Spleen (tissue), 7 donors: ENCODE measurements at regions not wholly inside any gene's neighbourhood (a gene's known extent, or its start where the extent isn't known, plus 50 kb on each side); places are given as distances from the start of the nearest gene placed in this dataset.

Experiments used
- POLR2AphosphoS5 ChIP-seq, 3 donors: sonication (generic); formaldehyde crosslinking; IDR thresholded peaks; one replicate each; pipeline ENCODE4 v1.5.1; 2017; ENCODE audit warnings: antibody characterized with exemption in 3 of 3
- TF ChIP-seq, protein P1 (sequence below), 11 experiments: fragments of 200-600 bp in 7 of 11; fragments of 450-650 bp in 4 of 11; sonication (generic) in 4 of 11; IDR thresholded peaks in 8 of 11; conservative IDR thresholded peaks in 3 of 11; 1 replicate in 7 of 11; 2 replicates in 4 of 11; pipeline versions ENCODE4 v1.4.0 to v1.8.0; 2016 to 2021; ENCODE audit warnings: antibody characterized with exemption in 11 of 11, inconsistent platforms in 4 of 11, mild to moderate bottlenecking in 1 of 11
- donor health status: DM: no; HTN: no; CAD: no; lungs with moderate emphysema.
- donor health status: DM: no; HTN: no; CAD: no.
- donor health status: DM: no; HTN: no; CAD: no.

DNA sequence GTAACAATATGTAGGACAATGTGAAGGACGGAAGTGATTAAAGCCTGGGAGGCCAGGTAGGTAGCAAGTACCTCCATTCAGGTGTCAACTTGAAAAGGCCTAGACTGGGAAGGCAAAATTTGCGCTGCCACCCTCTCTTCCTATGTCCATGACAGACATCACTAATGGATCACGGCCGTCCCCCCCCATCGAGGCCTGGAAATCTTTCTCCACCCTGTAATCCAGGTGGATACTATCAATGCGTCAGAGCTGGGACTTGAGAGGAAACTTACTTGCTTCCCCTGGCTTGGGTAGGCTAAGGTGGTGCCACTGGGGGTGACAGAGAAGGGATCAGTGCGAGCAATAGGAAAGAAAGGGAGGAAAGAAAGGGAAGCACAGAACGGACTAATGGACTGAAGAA is 156.1 kb downstream of the SALL1 start:
- TF ChIP-seq POLR2AphosphoS5 (IDR thresholded peaks at IDR 0.05) = no peak
- TF ChIP-seq, protein P1, sequence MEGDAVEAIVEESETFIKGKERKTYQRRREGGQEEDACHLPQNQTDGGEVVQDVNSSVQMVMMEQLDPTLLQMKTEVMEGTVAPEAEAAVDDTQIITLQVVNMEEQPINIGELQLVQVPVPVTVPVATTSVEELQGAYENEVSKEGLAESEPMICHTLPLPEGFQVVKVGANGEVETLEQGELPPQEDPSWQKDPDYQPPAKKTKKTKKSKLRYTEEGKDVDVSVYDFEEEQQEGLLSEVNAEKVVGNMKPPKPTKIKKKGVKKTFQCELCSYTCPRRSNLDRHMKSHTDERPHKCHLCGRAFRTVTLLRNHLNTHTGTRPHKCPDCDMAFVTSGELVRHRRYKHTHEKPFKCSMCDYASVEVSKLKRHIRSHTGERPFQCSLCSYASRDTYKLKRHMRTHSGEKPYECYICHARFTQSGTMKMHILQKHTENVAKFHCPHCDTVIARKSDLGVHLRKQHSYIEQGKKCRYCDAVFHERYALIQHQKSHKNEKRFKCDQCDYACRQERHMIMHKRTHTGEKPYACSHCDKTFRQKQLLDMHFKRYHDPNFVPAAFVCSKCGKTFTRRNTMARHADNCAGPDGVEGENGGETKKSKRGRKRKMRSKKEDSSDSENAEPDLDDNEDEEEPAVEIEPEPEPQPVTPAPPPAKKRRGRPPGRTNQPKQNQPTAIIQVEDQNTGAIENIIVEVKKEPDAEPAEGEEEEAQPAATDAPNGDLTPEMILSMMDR (IDR thresholded peaks at IDR 0.05 in 8 of 11, conservative IDR thresholded peaks at IDR 0.05 in 3 of 11) = no peak
